ENCODE measurements at regions not wholly inside any gene's neighbourhood (a gene's known extent, or its start where the extent isn't known, plus 50 kb on each side); places are given as distances from the start of the nearest gene placed in this dataset.

GRCh38 chr5:4520559-4520958 lies 619.6 kb upstream of the ADAMTS16 start:
- TF ChIP-seq CEBPB (IDR thresholded peaks at IDR 0.05) (no peak), EP300 (IDR thresholded peaks at IDR 0.05; ENCODE audit: borderline replicate concordance) (no peak), EGR1 (IDR thresholded peaks at IDR 0.05) (no peak), RAD21 (IDR thresholded peaks at IDR 0.05; ENCODE audit: low read depth) (no peak), YY1 (IDR thresholded peaks at IDR 0.05; ENCODE audit: low read depth) (no peak), CREB1 (IDR thresholded peaks at IDR 0.05; ENCODE audit: low read depth) (no peak), TAF1 (IDR thresholded peaks at IDR 0.05; ENCODE audit: low read depth) (no peak), TEAD4 (IDR thresholded peaks at IDR 0.05) (no peak), FOXM1 (IDR thresholded peaks at IDR 0.05; ENCODE audit: borderline replicate concordance, low read depth) (no peak)
- TF ChIP-seq, protein P1, sequence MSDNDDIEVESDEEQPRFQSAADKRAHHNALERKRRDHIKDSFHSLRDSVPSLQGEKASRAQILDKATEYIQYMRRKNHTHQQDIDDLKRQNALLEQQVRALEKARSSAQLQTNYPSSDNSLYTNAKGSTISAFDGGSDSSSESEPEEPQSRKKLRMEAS (IDR thresholded peaks at IDR 0.05), result no peak
- TF ChIP-seq, protein P2, sequence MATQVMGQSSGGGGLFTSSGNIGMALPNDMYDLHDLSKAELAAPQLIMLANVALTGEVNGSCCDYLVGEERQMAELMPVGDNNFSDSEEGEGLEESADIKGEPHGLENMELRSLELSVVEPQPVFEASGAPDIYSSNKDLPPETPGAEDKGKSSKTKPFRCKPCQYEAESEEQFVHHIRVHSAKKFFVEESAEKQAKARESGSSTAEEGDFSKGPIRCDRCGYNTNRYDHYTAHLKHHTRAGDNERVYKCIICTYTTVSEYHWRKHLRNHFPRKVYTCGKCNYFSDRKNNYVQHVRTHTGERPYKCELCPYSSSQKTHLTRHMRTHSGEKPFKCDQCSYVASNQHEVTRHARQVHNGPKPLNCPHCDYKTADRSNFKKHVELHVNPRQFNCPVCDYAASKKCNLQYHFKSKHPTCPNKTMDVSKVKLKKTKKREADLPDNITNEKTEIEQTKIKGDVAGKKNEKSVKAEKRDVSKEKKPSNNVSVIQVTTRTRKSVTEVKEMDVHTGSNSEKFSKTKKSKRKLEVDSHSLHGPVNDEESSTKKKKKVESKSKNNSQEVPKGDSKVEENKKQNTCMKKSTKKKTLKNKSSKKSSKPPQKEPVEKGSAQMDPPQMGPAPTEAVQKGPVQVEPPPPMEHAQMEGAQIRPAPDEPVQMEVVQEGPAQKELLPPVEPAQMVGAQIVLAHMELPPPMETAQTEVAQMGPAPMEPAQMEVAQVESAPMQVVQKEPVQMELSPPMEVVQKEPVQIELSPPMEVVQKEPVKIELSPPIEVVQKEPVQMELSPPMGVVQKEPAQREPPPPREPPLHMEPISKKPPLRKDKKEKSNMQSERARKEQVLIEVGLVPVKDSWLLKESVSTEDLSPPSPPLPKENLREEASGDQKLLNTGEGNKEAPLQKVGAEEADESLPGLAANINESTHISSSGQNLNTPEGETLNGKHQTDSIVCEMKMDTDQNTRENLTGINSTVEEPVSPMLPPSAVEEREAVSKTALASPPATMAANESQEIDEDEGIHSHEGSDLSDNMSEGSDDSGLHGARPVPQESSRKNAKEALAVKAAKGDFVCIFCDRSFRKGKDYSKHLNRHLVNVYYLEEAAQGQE (IDR thresholded peaks at IDR 0.05; ENCODE audit: low read depth), result no peak
- TF ChIP-seq, protein P3, sequence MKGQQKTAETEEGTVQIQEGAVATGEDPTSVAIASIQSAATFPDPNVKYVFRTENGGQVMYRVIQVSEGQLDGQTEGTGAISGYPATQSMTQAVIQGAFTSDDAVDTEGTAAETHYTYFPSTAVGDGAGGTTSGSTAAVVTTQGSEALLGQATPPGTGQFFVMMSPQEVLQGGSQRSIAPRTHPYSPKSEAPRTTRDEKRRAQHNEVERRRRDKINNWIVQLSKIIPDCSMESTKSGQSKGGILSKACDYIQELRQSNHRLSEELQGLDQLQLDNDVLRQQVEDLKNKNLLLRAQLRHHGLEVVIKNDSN (IDR thresholded peaks at IDR 0.05), result no peak

Measured in Ishikawa (cell line).